SK-N-SH treated with all-trans-retinoic acid at 6 μM for 48 hours (cell line): ENCODE measurements at regions not wholly inside any gene's neighbourhood (a gene's known extent, or its start where the extent isn't known, plus 50 kb on each side); places are given as distances from the start of the nearest gene placed in this dataset.

Experiments used
- ARNTL ChIP-seq: fragments of 450-650 bp; formaldehyde crosslinking; IDR thresholded peaks from 2 replicates; pipeline ENCODE4 v1.5.0; 2020; ENCODE audit warnings: low read depth, mild to moderate bottlenecking, moderate library complexity, borderline replicate concordance
- BACH2 ChIP-seq: fragments of 250-450 bp; sonication (Bioruptor Pico); IDR thresholded peaks from 2 replicates; pipeline ENCODE4 v1.9.0; 2021; ENCODE audit warnings: mild to moderate bottlenecking, borderline replicate concordance
- CSDC2 ChIP-seq: fragments of 250-450 bp; sonication (Bioruptor Pico); IDR thresholded peaks from 2 replicates; pipeline ENCODE4 v1.5.0; 2020; ENCODE audit warnings: mild to moderate bottlenecking, moderate library complexity
- GLIS3 ChIP-seq: fragments of 250-450 bp; sonication (Bioruptor Pico); IDR thresholded peaks from 2 replicates; pipeline ENCODE4 v1.5.0; 2020; ENCODE audit warnings: mild to moderate bottlenecking, moderate library complexity
- RARB ChIP-seq: fragments of 250-450 bp; sonication (Bioruptor Pico); IDR thresholded peaks from 2 replicates; pipeline ENCODE4 v1.8.0; 2021; ENCODE audit warnings: mild to moderate bottlenecking, moderate library complexity
- TCF4 ChIP-seq: fragments of 250-450 bp; sonication (Bioruptor Pico); IDR thresholded peaks from 2 replicates; pipeline ENCODE4 v1.8.0; 2021; ENCODE audit warnings: mild to moderate bottlenecking, moderate library complexity, borderline replicate concordance
- TOX ChIP-seq: fragments of 250-450 bp; sonication (Bioruptor Pico); IDR thresholded peaks from 2 replicates; pipeline ENCODE4 v1.8.0; 2021; ENCODE audit warnings: mild to moderate bottlenecking, moderate library complexity, borderline replicate concordance
- ZC3H10 ChIP-seq: fragments of 250-450 bp; sonication (Bioruptor Pico); IDR thresholded peaks from 2 replicates; pipeline ENCODE4 v1.5.1; 2021; ENCODE audit warnings: mild to moderate bottlenecking, moderate library complexity
- ZFP30 ChIP-seq: fragments of 450-650 bp; formaldehyde crosslinking; IDR thresholded peaks from 2 replicates; pipeline ENCODE4 v1.5.0; 2022; ENCODE audit warnings: mild to moderate bottlenecking, moderate library complexity
- ZNF8 ChIP-seq: fragments of 450-650 bp; formaldehyde crosslinking; IDR thresholded peaks from 2 replicates; pipeline ENCODE4 v1.5.0; 2020; ENCODE audit warnings: mild to moderate bottlenecking, moderate library complexity
- TF ChIP-seq, protein P1 (sequence below): fragments of 250-450 bp; sonication (Bioruptor Pico); IDR thresholded peaks from 2 replicates; pipeline ENCODE4 v1.8.0; 2021; ENCODE audit warnings: low read depth, mild to moderate bottlenecking, moderate library complexity, borderline replicate concordance
- TF ChIP-seq, protein P2 (sequence below): fragments of 250-450 bp; sonication (Bioruptor Pico); IDR thresholded peaks from 2 replicates; pipeline ENCODE4 v1.5.1; 2021; ENCODE audit warnings: mild to moderate bottlenecking, moderate library complexity
- TF ChIP-seq, protein P3 (sequence below): fragments of 250-450 bp; sonication (Bioruptor Pico); IDR thresholded peaks from 2 replicates; pipeline ENCODE4 v1.5.1; 2020; ENCODE audit warnings: low read depth, mild to moderate bottlenecking, moderate library complexity
- TF ChIP-seq, protein P4 (sequence below): fragments of 250-450 bp; sonication (Bioruptor Pico); IDR thresholded peaks from 2 replicates; pipeline ENCODE4 v1.8.0; 2020; ENCODE audit warnings: mild to moderate bottlenecking, moderate library complexity, borderline replicate concordance

DNA sequence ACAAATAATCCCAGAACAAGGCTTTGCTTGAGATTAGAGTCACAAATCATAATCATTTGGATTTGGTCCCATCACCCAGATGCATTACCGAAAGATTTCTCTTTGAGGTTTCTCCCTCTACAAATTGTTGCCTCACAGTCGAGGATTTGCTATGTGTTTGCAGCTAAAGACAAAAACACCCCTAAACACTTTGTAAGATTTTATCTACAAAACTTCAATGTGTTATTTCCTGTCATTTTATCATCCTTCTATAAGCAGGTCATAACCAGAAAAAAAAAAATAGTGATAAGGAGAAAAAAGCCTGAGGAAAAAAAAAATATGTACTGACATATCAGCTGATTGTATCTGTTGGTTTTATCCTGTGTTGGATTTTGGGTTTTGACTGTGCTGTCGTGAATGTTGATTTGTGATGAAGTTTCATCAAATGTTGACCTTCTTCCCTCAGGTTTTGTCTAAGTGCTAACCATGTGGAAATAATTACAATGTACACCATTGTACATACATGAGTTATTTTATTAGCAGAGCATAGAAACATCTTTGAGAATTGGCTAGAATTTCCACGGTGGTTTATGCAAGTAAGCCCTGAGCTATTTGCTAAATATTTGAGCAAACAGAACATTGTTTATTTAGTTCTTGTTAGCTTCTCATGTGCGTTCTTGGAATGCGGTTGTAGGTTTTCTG is 274.4 kb downstream of the NEBL start:
- TF ChIP-seq, protein P1, sequence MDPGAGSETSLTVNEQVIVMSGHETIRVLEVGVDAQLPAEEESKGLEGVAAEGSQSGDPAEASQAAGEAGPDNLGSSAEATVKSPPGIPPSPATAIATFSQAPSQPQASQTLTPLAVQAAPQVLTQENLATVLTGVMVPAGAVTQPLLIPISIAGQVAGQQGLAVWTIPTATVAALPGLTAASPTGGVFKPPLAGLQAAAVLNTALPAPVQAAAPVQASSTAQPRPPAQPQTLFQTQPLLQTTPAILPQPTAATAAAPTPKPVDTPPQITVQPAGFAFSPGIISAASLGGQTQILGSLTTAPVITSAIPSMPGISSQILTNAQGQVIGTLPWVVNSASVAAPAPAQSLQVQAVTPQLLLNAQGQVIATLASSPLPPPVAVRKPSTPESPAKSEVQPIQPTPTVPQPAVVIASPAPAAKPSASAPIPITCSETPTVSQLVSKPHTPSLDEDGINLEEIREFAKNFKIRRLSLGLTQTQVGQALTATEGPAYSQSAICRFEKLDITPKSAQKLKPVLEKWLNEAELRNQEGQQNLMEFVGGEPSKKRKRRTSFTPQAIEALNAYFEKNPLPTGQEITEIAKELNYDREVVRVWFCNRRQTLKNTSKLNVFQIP (CRISPR knock-in tag) = no peak
- TF ChIP-seq ARNTL = no peak
- no peak for TF ChIP-seq TOX (CRISPR knock-in tag)
- peak; percentile 54; the same call in 1 of the 2 replicates for TF ChIP-seq TCF4 (CRISPR knock-in tag)
- TF ChIP-seq, protein P2, sequence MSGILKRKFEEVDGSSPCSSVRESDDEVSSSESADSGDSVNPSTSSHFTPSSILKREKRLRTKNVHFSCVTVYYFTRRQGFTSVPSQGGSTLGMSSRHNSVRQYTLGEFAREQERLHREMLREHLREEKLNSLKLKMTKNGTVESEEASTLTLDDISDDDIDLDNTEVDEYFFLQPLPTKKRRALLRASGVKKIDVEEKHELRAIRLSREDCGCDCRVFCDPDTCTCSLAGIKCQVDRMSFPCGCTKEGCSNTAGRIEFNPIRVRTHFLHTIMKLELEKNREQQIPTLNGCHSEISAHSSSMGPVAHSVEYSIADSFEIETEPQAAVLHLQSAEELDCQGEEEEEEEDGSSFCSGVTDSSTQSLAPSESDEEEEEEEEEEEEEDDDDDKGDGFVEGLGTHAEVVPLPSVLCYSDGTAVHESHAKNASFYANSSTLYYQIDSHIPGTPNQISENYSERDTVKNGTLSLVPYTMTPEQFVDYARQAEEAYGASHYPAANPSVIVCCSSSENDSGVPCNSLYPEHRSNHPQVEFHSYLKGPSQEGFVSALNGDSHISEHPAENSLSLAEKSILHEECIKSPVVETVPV = no peak
- no peak for TF ChIP-seq ZFP30 (CRISPR knock-in tag)
- no peak for TF ChIP-seq RARB (CRISPR knock-in tag)
- TF ChIP-seq BACH2 (CRISPR knock-in tag) = no peak
- TF ChIP-seq, protein P3, sequence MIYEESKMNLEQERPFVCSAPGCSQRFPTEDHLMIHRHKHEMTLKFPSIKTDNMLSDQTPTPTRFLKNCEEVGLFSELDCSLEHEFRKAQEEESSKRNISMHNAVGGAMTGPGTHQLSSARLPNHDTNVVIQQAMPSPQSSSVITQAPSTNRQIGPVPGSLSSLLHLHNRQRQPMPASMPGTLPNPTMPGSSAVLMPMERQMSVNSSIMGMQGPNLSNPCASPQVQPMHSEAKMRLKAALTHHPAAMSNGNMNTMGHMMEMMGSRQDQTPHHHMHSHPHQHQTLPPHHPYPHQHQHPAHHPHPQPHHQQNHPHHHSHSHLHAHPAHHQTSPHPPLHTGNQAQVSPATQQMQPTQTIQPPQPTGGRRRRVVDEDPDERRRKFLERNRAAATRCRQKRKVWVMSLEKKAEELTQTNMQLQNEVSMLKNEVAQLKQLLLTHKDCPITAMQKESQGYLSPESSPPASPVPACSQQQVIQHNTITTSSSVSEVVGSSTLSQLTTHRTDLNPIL (CRISPR knock-in tag) = no peak
- no peak for TF ChIP-seq CSDC2 (CRISPR knock-in tag)
- no peak for TF ChIP-seq ZNF8 (CRISPR knock-in tag)
- TF ChIP-seq, protein P4, sequence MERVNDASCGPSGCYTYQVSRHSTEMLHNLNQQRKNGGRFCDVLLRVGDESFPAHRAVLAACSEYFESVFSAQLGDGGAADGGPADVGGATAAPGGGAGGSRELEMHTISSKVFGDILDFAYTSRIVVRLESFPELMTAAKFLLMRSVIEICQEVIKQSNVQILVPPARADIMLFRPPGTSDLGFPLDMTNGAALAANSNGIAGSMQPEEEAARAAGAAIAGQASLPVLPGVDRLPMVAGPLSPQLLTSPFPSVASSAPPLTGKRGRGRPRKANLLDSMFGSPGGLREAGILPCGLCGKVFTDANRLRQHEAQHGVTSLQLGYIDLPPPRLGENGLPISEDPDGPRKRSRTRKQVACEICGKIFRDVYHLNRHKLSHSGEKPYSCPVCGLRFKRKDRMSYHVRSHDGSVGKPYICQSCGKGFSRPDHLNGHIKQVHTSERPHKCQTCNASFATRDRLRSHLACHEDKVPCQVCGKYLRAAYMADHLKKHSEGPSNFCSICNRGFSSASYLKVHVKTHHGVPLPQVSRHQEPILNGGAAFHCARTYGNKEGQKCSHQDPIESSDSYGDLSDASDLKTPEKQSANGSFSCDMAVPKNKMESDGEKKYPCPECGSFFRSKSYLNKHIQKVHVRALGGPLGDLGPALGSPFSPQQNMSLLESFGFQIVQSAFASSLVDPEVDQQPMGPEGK (CRISPR knock-in tag) = no peak
- no peak for TF ChIP-seq ZC3H10 (CRISPR knock-in tag)
- no peak for TF ChIP-seq GLIS3 (CRISPR knock-in tag)
